ENCODE measurements at regions not wholly inside any gene's neighbourhood (a gene's known extent, or its start where the extent isn't known, plus 50 kb on each side); places are given as distances from the start of the nearest gene placed in this dataset.
"Not testable (repeated sequence)": the region's sequence is repeated elsewhere in the genome, so short reads cannot be mapped to it uniquely, and the experiment has no call there.

DNA sequence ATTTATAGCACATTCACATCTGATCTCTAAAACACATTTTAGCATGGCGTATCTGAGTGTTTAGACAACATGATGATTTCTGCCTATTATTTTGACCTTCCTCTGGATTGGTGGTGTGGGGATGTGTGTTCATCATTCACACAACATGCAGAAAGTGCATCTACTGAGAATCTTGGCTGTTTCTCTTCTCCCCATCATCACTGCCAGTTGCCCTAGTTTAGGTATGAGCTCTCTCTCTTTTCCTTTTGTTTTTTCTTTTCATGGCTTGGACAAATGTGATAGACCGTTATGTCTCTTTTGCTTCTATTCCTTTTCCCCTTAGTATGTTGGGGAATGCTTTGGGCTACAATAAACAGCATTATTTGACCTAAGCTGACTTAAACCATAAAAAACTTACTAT lies 239.2 kb upstream of the FZD8 start:
- no peak for DNase-seq

DNA sequence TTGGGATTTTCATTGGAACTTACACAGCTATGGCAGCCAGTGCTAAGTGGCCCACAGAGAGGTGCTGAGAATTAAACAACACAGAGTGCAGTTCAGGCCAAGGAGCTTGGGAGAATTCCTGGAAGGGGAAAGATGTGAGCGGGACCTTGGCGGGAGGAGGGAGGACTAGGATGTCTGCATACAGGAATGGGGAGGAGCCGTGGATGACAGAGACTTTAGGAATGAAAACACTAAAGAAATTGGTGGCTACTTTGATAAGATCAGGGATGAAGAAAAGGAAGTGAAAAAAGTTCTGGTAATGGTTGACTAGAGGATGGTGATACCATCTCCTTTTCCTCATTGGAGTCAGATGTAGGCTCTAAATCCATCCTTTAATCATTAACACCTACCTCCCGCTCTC lies 234.2 kb upstream of the FZD8 start:
- no peak for DNase-seq

- no peak for DNase-seq
Measured at GRCh38 chr10:35875016-35875676, 233.1 kb upstream of the FZD8 start.

GRCh38 chr10:35874311-35875015 lies 232.4 kb upstream of the FZD8 start:
- no peak for DNase-seq

DNA sequence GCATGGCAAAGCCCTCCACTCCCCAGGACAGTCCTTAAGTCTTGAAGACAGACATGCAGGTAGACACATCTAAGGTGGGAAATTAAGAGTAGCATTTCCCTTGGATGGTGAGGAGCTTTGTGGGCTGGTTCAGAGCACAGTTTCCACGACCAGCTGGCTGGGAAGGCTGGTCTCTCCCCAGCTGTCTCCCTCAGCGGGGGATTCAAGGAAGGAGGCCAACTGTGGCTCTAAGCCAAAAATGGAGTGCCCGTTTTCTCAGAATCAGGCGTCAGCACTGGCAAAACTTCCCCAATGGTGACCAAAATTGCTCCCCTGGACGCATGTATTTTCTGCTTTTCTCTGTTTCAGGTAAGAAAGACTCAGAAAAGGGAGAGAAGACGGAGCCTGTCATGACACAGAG lies 230.6 kb upstream of the FZD8 start:
- DNase-seq = no peak

- DNase-seq = no peak
Measured at GRCh38 chr10:35870665-35871310, 228.7 kb upstream of the FZD8 start.

- DNase-seq = not testable (repeated sequence)
Measured at GRCh38 chr10:35858676-35859283, 216.7 kb upstream of the FZD8 start.

GRCh38 chr10:35857860-35858259 lies 215.8 kb upstream of the FZD8 start:
- DNase-seq = no peak

DNA sequence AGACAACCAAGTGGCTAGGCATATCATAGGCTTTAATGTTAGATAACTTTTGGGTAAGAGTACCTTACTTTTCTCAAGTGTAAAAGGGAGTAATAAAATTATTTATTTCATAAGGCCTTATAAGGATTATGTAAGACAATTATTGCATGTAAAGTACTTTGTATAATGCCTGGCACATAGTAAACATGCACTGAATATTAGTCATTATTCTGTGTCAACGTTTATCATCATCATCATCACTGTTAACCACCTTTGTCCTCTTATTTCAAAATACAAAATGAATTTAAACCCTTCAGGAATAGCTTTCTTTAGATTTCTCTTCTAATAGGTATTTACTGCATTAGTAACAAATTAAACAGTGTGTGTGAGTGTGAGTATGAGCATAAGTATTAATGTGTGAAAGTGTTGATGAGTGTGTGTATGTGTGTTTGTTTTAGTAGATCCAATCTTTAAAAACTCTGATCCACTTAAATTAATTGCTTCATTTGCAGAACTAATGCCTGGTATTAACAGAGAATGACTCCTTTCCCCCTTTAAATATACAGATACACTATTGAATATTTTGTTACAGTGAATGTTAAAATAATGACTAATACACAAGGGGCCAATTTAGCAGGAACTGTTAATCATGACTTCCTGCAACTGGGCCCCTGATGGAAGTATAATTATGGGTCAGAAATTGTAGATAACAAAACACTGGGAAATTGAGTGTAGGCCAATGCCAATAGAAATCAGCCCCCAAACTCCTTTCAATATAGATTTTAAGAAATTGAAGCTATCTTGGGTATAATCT lies 213.3 kb upstream of the FZD8 start:
- DNase-seq = no peak

- DNase-seq = no peak
Measured at GRCh38 chr10:35854661-35855060, 212.6 kb upstream of the FZD8 start.

DNA sequence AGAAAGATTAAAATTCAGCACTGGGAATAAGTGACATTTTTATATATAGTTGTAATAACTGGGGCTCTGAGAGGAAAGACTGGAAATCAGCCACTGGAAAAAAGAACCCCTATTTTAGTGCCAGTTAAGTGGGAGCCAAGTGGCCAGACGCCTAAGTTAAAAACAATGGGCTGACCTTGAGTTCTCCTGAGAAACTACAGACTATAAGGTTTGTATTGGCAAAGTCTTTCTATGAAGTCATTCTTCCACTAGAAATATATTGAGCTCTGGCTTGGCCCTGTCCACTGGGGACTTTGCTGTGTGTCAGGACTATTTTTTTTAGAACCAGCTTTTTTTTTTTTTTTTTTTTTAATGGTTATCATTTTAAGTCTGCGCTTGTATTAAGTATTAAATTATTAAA lies 210.6 kb upstream of the FZD8 start:
- DNase-seq = no peak

DNA sequence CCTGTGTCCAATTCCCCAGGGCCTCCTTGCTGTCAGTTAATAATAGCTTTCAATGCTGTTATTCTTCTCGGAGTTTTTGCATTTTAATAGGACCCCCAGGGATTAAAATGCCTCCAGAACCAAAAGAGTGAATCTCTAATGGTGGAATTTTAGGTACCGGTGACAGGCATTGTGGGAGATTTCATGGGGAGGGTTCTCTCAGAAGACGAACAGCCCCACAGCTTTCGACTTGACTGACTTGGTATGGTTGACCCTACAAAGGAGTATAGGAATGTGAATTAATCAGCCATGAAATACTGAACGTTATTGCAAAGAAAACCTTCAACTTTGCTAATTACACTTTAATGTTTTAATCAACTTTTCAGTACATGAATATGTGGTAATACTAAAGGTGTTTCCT lies 206.3 kb upstream of the FZD8 start:
- no peak for DNase-seq

GRCh38 chr10:35844686-35845085 lies 202.6 kb upstream of the FZD8 start:
- DNase-seq = no peak

GRCh38 chr10:35843524-35844181 lies 201.6 kb upstream of the FZD8 start:
- DNase-seq = no peak

- no peak for DNase-seq
Measured at GRCh38 chr10:35838054-35838453, 196.0 kb upstream of the FZD8 start.

DNA sequence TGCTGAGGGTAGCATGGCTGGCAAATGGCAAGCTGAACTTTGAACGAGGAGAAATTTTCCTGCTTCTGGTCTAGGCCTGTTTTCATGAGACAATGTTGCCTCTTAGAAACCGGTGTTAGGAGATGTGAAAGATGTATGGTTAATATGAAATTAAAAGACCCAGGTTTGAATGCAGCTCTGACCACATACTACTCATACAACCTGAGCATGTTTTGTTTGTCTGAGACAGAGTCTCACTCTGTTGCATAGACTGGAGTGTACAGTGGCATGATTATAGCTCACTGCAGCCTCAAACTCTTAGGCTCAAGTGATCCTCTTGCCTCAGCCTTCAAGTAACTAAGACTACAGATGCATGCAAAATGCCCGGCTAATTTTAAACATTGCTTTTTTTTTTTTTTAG lies 193.4 kb upstream of the FZD8 start:
- DNase-seq = no peak

GRCh38 chr10:35834877-35835494 lies 192.9 kb upstream of the FZD8 start:
- DNase-seq = no peak

DNA sequence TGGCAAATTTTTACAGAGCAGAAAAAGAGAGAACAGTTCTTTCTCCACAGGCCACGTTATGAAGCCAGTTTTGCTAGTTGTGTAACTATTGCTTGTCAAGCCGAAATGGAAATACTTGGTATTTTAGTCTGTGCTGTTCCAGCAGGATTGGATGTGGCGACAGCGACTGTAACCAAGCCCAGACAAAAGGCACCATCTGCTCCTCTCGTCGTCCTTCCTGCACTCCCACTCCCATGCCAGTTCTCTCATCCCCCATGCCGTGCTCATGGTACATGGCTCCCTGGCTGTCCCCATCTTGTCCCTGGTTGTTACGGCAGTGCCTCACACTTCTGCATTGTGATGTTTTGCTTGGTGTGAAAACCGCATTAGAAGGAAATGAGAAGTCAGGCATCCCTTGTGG lies 185.7 kb upstream of the FZD8 start:
- no peak for DNase-seq

DNA sequence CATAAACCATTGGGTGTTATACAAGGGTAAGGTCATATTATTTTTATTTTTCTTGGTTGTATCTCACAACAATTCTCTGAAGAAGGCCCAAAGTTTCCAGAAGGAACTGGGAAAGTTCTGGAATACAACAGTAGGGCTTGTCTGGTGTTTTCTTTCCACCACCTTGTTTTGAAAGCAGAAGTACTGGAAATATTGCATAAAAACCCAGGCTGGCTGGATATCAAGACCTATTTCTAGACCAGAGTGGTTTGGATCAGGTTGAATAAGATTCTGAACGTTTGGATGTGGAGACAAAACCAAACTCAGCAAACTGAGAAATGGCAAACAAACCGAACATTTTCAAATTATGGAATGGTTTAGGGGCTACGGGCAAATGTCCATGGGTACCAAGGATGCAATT lies 182.6 kb upstream of the FZD8 start:
- no peak for DNase-seq

GRCh38 chr10:35822316-35822715 lies 180.2 kb upstream of the FZD8 start:
- no peak for DNase-seq

DNA sequence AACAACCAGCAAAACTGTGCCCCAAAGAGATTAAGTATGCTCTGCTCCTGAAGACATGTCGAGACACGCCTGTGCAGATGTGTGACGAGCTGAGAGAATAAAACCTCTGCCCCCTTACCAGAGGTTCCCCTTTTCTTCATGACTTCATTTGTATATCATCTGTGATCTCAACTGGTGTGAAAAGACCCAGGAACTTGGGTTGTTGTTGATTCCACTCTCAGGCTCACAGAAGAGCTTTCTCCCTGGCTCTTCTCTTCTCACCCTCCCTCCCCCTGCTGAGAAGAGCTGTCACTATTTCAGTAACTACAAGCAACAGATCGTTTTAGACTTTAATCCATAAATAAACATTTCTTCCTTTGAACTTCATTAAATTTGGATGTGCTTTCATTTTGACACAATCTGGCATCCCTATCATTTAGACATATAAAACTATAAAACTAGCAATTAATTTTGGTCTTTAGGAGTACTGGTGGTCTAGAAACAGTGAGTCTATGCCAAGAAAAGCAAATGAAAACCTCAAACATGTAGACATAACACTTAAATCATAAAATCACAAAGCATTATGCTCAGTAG lies 179.3 kb upstream of the FZD8 start:
- DNase-seq = no peak

DNA sequence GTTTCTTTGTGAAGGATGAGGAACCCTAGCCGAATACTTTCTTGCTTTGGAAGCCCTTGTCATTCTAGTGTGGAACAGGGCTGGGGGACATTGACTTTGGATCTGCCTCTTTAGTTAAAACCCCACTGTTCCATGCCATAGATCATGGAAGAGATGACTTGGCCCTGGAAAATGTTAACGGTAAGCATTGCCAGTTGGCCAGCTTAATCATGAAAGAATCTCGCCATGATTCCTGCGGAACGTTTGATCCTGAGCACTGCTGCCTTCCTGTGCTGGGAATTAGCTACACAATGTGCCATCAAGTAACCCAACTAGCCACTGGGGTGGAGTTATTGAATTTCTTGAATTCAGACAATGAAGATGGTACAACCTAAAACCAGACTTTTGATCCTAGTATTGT lies 177.6 kb upstream of the FZD8 start:
- no peak for DNase-seq
